ENCODE measurements at regions not wholly inside any gene's neighbourhood (a gene's known extent, or its start where the extent isn't known, plus 50 kb on each side); places are given as distances from the start of the nearest gene placed in this dataset.
A peak's percentile ranks its signal among the peaks of the same experiment; 100 is the strongest.

GRCh38 chr10:110429301-110429700, 68.4 kb upstream of the DUSP5 start:
- H3K4me3 Mint-ChIP-seq = no peak overlapping the region
- ATAC-seq (replicated peaks; ENCODE audit: extremely low read depth, poor library complexity, severe bottlenecking) (no peak), DNase-seq (ENCODE audit: low spot score in 2 of 2) (no peak)
- peaks cover 22% of the 10 kb centered on the region for H3K4me1 Mint-ChIP-seq
- H3K27me3 Mint-ChIP-seq = no peaks in the 10 kb centered on the region
- H3K36me3 Mint-ChIP-seq (ENCODE audit: insufficient read depth) = no peaks in the 10 kb centered on the region
- no peaks in the 10 kb centered on the region for H3K9me3 Mint-ChIP-seq
- H3K27ac Mint-ChIP-seq (ENCODE audit: low read depth) = no peak overlapping the region

DNA sequence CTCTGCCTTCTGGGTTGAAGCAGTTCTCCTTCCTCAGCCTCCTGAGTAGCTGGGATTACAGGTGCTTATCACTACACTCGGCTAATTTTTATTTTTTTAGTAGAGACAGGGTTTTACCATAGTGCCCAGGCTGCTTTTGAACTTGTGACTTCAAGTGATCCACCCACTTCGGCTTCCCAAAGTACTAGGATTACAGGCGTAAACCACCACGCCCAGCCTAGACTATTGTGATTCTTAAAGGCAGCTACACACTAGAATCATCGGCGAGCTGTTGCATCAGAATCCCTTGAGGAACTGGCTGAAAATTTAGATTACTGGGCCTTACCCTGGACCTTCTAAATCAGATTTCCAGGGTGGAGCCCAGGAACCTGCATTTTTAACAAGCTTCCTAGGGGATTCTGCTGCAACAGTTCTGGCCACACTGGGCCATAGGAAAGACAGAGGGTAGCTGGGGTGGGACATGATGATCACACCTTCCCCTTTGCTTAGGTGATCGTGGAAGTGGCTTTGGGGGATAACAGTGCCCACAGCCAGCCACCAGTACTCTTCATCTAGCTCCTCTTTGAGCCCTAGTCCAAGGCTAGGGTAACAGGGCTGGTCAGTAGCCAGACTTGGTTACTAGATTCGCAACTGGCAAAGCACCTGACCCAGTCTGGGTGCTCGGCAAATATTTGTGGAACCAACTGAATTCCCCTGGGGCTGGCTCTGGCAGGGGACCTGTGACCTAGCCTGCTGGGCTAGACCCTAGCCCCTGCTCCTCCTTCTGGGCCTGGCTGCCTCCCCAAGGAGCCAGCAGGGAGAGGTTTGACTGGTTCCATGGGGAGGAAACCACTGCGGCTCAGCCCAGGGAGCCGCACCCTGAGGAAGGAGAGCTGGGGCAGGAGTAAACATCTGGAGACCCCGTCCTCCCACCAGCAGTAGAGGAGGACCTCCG, 67.1 kb upstream of the DUSP5 start:
- H3K4me1 Mint-ChIP-seq = peaks cover 21% of the 10 kb centered on the region
- H3K36me3 Mint-ChIP-seq (ENCODE audit: insufficient read depth) = no peaks in the 10 kb centered on the region
- ATAC-seq (replicated peaks; ENCODE audit: extremely low read depth, poor library complexity, severe bottlenecking) = no peak
- no peaks in the 10 kb centered on the region for H3K27me3 Mint-ChIP-seq
- H3K9me3 Mint-ChIP-seq = no peaks in the 10 kb centered on the region
- DNase-seq (ENCODE audit: low spot score in 2 of 2) = no peak
- no peak overlapping the region for H3K4me3 Mint-ChIP-seq
- no peak overlapping the region for H3K27ac Mint-ChIP-seq (ENCODE audit: low read depth)

- peak overlapping the region; percentile 17 for H3K27ac Mint-ChIP-seq (ENCODE audit: low read depth)
- ATAC-seq (replicated peaks; ENCODE audit: extremely low read depth, poor library complexity, severe bottlenecking) = no peak
- DNase-seq (ENCODE audit: low spot score in 2 of 2) = no peak
- no peaks in the 10 kb centered on the region for H3K9me3 Mint-ChIP-seq
- no peaks in the 10 kb centered on the region for H3K36me3 Mint-ChIP-seq (ENCODE audit: insufficient read depth)
- H3K4me1 Mint-ChIP-seq = peaks cover 11% of the 10 kb centered on the region
- no peaks in the 10 kb centered on the region for H3K27me3 Mint-ChIP-seq
- no peak overlapping the region for H3K4me3 Mint-ChIP-seq
Observed at GRCh38 chr10:110431659-110432058, 66.0 kb upstream of the DUSP5 start.

DNA sequence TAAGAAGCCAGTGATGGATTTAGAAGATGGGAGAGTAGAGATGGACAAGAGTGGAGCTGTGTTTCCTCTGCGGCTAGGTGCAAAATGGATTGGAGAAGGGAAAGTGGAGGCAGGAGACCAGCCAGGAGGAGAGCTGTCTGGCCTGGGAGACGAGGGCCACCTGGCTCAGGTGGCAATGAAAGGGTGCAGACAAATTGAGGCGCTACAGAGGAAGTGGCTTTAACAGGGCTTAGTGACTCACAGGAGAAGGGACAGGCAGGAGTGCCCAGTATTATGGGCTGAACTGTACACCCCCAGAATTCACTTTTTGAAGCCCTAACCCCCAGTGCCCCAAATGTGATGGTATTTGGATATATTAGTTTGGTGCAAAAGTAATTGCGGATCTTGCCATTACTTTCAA, 65.6 kb upstream of the DUSP5 start:
- H3K27me3 Mint-ChIP-seq = no peaks in the 10 kb centered on the region
- DNase-seq (ENCODE audit: low spot score in 2 of 2) (no peak), ATAC-seq (replicated peaks; ENCODE audit: extremely low read depth, poor library complexity, severe bottlenecking) (no peak)
- H3K36me3 Mint-ChIP-seq (ENCODE audit: insufficient read depth) = no peaks in the 10 kb centered on the region
- H3K4me1 Mint-ChIP-seq = peaks cover 10% of the 10 kb centered on the region
- H3K27ac Mint-ChIP-seq (ENCODE audit: low read depth) = peak overlapping the region; percentile 17
- no peaks in the 10 kb centered on the region for H3K9me3 Mint-ChIP-seq
- no peak overlapping the region for H3K4me3 Mint-ChIP-seq

DNA sequence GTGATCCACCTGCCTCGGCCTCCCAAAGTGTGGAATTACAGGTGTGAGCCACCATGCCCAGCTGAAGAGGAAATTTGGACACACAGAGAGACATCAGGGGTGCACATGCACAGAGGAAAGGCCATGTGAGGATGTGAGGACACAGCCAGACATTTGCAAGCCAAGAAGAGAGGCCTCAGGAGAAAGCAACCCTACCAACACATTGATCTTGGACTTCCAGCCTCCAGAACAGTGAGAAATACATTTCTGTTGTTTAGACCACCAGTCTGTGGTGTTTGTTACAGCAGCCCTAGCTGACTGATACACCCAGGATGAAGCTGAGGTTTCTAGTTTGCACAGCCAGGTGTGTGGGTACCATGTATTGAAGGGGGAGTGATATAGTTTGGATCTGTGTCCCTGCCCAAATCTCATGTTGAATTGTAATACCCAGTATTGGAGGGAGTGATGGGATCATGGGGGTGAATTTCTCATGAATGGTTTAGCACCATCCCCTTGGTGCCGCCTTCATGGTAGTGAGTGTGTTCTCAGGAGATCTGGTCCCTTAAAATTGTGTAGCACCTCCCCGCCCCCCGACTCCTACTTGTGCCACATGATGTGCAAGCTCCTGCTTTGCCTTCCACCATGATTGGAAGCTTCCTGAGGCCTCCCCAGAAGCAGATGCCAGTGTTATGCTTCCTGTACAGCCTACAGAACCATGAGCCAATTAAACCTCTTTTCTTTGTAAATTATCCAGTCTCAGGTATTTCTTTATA, 64.7 kb upstream of the DUSP5 start:
- Mint-ChIP-seq H3K36me3 (ENCODE audit: insufficient read depth) (no peaks in the 10 kb centered on the region), H3K4me3 (no peak overlapping the region), H3K4me1 (peaks cover 10% of the 10 kb centered on the region), H3K9me3 (no peaks in the 10 kb centered on the region), H3K27ac (ENCODE audit: low read depth) (no peak overlapping the region), H3K27me3 (no peaks in the 10 kb centered on the region)
- no peak for DNase-seq (ENCODE audit: low spot score in 2 of 2)
- no peak for ATAC-seq (replicated peaks; ENCODE audit: extremely low read depth, poor library complexity, severe bottlenecking)

DNA sequence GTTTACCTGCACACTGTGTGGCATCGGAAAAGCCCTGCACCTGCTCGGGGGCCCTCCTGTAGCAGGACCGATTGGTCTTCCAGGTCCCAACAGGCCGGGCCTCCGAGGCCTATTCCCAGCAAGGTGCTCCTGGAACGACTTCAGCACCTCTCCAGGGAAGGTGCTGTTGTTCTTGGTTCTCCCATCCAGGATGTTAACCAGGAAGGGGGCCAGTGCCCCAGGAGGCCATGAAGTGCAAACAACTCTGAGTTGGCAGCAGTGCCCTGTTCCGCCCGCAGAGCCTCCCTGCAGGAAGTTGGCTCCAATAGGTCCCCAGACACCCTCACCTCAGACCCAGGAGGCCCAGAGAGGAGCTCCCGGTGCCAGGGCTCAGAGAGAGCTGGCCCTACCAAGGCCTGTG, 64.0 kb upstream of the DUSP5 start:
- Mint-ChIP-seq H3K27ac (ENCODE audit: low read depth) (no peak overlapping the region), H3K4me1 (peaks cover 10% of the 10 kb centered on the region), H3K27me3 (no peaks in the 10 kb centered on the region), H3K4me3 (no peak overlapping the region), H3K9me3 (no peaks in the 10 kb centered on the region), H3K36me3 (ENCODE audit: insufficient read depth) (no peaks in the 10 kb centered on the region)
- no peak for DNase-seq (ENCODE audit: low spot score in 2 of 2)
- ATAC-seq (replicated peaks; ENCODE audit: extremely low read depth, poor library complexity, severe bottlenecking) = no peak

DNA sequence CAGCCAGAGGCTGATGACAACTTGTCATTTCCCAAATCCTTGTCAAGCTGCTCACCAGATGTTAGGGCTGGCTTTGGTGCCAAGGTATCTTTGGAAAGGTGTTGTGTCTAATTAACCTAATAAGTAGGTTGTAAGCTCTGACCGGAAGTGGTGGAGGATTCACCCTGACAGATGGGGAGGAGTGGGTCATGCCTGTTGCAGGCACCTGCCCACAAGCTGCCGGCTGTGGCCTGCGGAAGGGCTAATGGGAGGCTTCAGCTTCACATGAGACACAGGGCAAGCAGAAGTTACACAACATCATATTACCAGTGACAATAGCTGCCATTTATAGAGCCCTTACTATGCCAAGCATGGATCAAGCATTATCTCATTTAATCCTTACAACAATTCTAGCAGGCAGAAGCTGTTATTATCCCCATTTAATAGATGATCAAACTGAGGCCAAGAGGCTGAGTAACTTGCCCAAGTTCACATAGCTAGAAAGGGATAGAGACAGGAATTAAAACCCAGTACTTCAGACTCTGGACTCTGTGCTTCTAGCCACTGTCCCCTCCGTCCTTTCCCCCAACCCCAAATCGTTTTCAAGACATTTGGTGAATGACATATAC, 63.1 kb upstream of the DUSP5 start:
- DNase-seq (ENCODE audit: low spot score in 2 of 2) (no peak), ATAC-seq (replicated peaks; ENCODE audit: extremely low read depth, poor library complexity, severe bottlenecking) (no peak)
- no peaks in the 10 kb centered on the region for H3K36me3 Mint-ChIP-seq (ENCODE audit: insufficient read depth)
- H3K27ac Mint-ChIP-seq (ENCODE audit: low read depth) = no peak overlapping the region
- H3K4me3 Mint-ChIP-seq = no peak overlapping the region
- no peaks in the 10 kb centered on the region for H3K27me3 Mint-ChIP-seq
- H3K9me3 Mint-ChIP-seq = no peaks in the 10 kb centered on the region
- H3K4me1 Mint-ChIP-seq = peaks cover 10% of the 10 kb centered on the region

- no peak overlapping the region for H3K27ac Mint-ChIP-seq (ENCODE audit: low read depth)
Observed at GRCh38 chr10:110436554-110437350, 61.0 kb upstream of the DUSP5 start.

GRCh38 chr10:110437351-110437605, 60.4 kb upstream of the DUSP5 start:
- Mint-ChIP-seq H3K4me3 (no peak overlapping the region), H3K27me3 (no peaks in the 10 kb centered on the region), H3K4me1 (peaks cover 9% of the 10 kb centered on the region), H3K36me3 (ENCODE audit: insufficient read depth) (no peaks in the 10 kb centered on the region), H3K27ac (ENCODE audit: low read depth) (no peak overlapping the region), H3K9me3 (no peaks in the 10 kb centered on the region)
- DNase-seq (ENCODE audit: low spot score in 2 of 2) = no peak
- no peak for ATAC-seq (replicated peaks; ENCODE audit: extremely low read depth, poor library complexity, severe bottlenecking)

More at GRCh38 chr10:110436554-110437350, 61.0 kb upstream of the DUSP5 start:
- Mint-ChIP-seq H3K4me1 (peaks cover 9% of the 10 kb centered on the region), H3K4me3 (no peak overlapping the region), H3K27me3 (no peaks in the 10 kb centered on the region), H3K36me3 (ENCODE audit: insufficient read depth) (no peaks in the 10 kb centered on the region), H3K9me3 (no peaks in the 10 kb centered on the region)
- no peak for ATAC-seq (replicated peaks; ENCODE audit: extremely low read depth, poor library complexity, severe bottlenecking)
- DNase-seq (ENCODE audit: low spot score in 2 of 2) = no peak

- ATAC-seq (replicated peaks; ENCODE audit: extremely low read depth, poor library complexity, severe bottlenecking) = no peak
- H3K27me3 Mint-ChIP-seq = no peaks in the 10 kb centered on the region
- no peak overlapping the region for H3K4me3 Mint-ChIP-seq
- H3K36me3 Mint-ChIP-seq (ENCODE audit: insufficient read depth) = no peaks in the 10 kb centered on the region
- no peak overlapping the region for H3K27ac Mint-ChIP-seq (ENCODE audit: low read depth)
- peaks cover 9% of the 10 kb centered on the region for H3K4me1 Mint-ChIP-seq
- no peaks in the 10 kb centered on the region for H3K9me3 Mint-ChIP-seq
- DNase-seq (ENCODE audit: low spot score in 2 of 2) = no peak
Observed at GRCh38 chr10:110437761-110438341, 59.9 kb upstream of the DUSP5 start.

DNA sequence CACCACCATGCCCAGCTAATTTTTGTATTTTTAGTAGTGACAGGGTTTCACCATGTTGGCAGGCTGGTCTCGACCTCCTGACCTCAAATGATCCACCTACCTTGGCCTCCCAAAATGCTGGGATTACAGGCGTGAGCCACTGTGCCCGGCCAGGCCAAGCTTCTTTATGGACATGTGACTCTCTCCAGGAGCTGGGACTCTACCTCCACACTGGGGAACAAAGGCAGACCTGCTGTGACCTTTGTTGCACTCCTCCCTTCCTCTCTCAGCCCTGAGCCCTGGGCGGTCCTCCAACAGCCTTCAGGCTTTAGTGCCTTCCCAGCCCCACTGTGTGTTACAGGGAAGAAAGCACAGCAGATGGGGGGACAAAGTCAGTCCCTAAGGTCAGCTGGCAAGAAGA, 55.0 kb upstream of the DUSP5 start:
- Mint-ChIP-seq H3K36me3 (ENCODE audit: insufficient read depth) (no peaks in the 10 kb centered on the region), H3K27ac (ENCODE audit: low read depth) (peak overlapping the region; percentile 85), H3K27me3 (peaks cover 20% of the 10 kb centered on the region), H3K4me3 (no peak overlapping the region), H3K9me3 (no peaks in the 10 kb centered on the region), H3K4me1 (peaks cover 9% of the 10 kb centered on the region)
- ATAC-seq (replicated peaks; ENCODE audit: extremely low read depth, poor library complexity, severe bottlenecking) = no peak
- DNase-seq (ENCODE audit: low spot score in 2 of 2) = no peak
